Peyer's patch (tissue), 4 donors: ENCODE measurements at regions not wholly inside any gene's neighbourhood (a gene's known extent, or its start where the extent isn't known, plus 50 kb on each side); places are given as distances from the start of the nearest gene placed in this dataset.

Source experiments
- DNase-seq, 3 donors: peaks; one replicate each; pipeline ENCODE4 v3.0.0-alpha.2; 2017 to 2019
- H3K27ac ChIP-seq, 4 donors: fragments of 200-600 bp; sonication (generic); one replicate each; pipeline ENCODE4 v1.5.1; 2016 to 2019
- H3K27me3 ChIP-seq, 2 donors: fragments of 200-600 bp; sonication (generic); one replicate each; pipeline ENCODE4 v1.5.1; 2019
- H3K36me3 ChIP-seq, 3 donors: fragments of 200-600 bp; sonication (generic); one replicate each; pipeline ENCODE4 v1.5.1; 2016 to 2019
- H3K4me1 ChIP-seq, 4 donors: fragments of 200-600 bp; sonication (generic); one replicate each; pipeline ENCODE4 v1.5.1; 2016 to 2019
- H3K4me3 ChIP-seq, 4 donors: fragments of 200-600 bp; sonication (generic); 1 replicate in 3 of 4; 2 replicates in 1 of 4; pipeline ENCODE4 v1.5.1; 2016 to 2019; ENCODE audit warnings: mild to moderate bottlenecking in 1 of 4
- H3K9me3 ChIP-seq, 4 donors: fragments of 200-600 bp; sonication (generic); one replicate each; pipeline ENCODE4 v1.5.1; 2016 to 2019; ENCODE audit warnings: mild to moderate bottlenecking in 1 of 4
- POLR2A ChIP-seq, 2 donors: fragments of 450-650 bp; IDR thresholded peaks; one replicate each; pipeline ENCODE4 v1.5.1; 2017; ENCODE audit warnings: antibody characterized with exemption in 2 of 2, mild to moderate bottlenecking in 2 of 2, moderate library complexity in 2 of 2
- TF ChIP-seq, protein P1 (sequence below), 6 experiments: fragments of 450-650 bp in 4 of 6; fragments of 200-600 bp in 2 of 6; sonication (generic) in 1 of 6; IDR thresholded peaks; one replicate each; pipeline ENCODE4 v1.5.1; 2017 to 2019; ENCODE audit warnings: antibody characterized with exemption in 6 of 6, mild to moderate bottlenecking in 3 of 6, moderate library complexity in 1 of 6

GRCh38 chr10:89142590-89142989 lies 64.5 kb downstream of the CH25H start:
- no peaks in the 10 kb centered on the region for H3K9me3 ChIP-seq
- TF ChIP-seq, protein P1, sequence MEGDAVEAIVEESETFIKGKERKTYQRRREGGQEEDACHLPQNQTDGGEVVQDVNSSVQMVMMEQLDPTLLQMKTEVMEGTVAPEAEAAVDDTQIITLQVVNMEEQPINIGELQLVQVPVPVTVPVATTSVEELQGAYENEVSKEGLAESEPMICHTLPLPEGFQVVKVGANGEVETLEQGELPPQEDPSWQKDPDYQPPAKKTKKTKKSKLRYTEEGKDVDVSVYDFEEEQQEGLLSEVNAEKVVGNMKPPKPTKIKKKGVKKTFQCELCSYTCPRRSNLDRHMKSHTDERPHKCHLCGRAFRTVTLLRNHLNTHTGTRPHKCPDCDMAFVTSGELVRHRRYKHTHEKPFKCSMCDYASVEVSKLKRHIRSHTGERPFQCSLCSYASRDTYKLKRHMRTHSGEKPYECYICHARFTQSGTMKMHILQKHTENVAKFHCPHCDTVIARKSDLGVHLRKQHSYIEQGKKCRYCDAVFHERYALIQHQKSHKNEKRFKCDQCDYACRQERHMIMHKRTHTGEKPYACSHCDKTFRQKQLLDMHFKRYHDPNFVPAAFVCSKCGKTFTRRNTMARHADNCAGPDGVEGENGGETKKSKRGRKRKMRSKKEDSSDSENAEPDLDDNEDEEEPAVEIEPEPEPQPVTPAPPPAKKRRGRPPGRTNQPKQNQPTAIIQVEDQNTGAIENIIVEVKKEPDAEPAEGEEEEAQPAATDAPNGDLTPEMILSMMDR (IDR thresholded peaks at IDR 0.05), result no peak
- no peak for TF ChIP-seq POLR2A (IDR thresholded peaks at IDR 0.05)
- H3K36me3 ChIP-seq, result no peaks in the 10 kb centered on the region
- DNase-seq, result no peak
- H3K4me3 ChIP-seq, result no peak overlapping the region
- H3K27ac ChIP-seq, result no peak overlapping the region
- no peaks in the 10 kb centered on the region for H3K4me1 ChIP-seq
- no peaks in the 10 kb centered on the region for H3K27me3 ChIP-seq

DNA sequence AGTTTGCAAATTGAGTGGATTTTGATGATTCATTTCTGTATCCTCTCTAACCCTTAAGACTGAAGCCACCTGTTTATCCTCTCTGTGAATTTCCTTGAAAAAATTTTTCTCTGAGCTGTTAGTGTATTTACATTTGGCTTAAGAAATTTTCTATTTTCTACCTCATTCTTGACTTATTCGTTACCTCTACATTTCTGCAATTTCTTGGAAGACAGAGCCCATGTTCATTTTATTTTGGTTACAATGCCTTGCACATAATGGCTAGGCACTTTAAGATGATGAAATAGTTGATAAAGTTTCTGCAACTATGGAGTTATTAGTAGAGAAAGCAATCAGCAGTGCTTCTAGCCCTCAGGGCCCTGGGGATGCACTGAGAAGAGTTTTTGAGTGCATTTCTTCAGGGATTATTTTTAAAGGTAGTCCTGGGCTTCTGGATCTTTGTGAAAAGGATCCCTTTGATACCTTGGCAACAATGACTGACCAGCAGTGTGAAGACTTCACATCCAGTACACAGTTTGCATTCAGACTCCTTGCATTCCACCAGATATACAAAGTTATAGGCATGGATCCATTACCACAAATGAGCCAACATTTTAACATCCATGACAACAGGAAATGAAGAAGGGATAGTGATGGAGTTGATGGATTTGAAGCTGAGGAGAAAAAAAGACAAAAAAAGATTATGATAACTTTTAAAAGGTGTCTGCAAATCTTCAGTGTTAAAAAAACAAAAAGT lies 68.2 kb downstream of the CH25H start:
- DNase-seq, result no peak
- Histone ChIP-seq H3K4me3 (no peak overlapping the region), H3K36me3 (no peaks in the 10 kb centered on the region), H3K27me3 (no peaks in the 10 kb centered on the region), H3K9me3 (no peaks in the 10 kb centered on the region), H3K4me1 (no peaks in the 10 kb centered on the region), H3K27ac (no peak overlapping the region)
- no peak for TF ChIP-seq POLR2A (IDR thresholded peaks at IDR 0.05)
- TF ChIP-seq, protein P1 (IDR thresholded peaks at IDR 0.05), result no peak

GRCh38 chr10:89134963-89135362 lies 72.2 kb downstream of the CH25H start:
- Histone ChIP-seq H3K27me3 (no peaks in the 10 kb centered on the region), H3K36me3 (no peaks in the 10 kb centered on the region), H3K9me3 (no peaks in the 10 kb centered on the region), H3K27ac (no peak overlapping the region), H3K4me3 (no peak overlapping the region), H3K4me1 (no peaks in the 10 kb centered on the region)
- DNase-seq, result no peak
- no peak for TF ChIP-seq POLR2A (IDR thresholded peaks at IDR 0.05)
- TF ChIP-seq, protein P1 (IDR thresholded peaks at IDR 0.05), result no peak

DNA sequence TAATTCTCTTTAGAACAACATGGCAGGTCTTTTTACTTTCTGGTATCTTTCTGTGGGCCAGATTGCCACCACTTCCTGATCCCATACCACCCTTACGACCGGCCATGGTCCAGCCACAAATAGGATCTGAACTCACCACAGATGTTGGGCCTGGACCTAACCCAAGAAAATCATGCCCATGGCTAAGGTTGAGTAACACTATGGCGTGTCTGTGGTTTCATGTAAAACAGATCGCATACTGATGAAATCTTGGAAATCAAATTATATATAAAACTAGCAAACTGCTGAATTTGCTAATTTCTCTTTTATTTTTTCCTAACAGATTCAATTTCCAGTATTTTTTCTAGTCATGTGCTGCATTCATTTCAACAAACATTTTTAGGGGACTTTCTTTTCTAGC lies 77.2 kb downstream of the CH25H start:
- H3K4me3 ChIP-seq, result no peak overlapping the region
- DNase-seq, result peak in 1 of 3 donors; percentile 45
- no peaks in the 10 kb centered on the region for H3K9me3 ChIP-seq
- no peaks in the 10 kb centered on the region for H3K27me3 ChIP-seq
- H3K36me3 ChIP-seq, result no peaks in the 10 kb centered on the region
- no peaks in the 10 kb centered on the region for H3K4me1 ChIP-seq
- no peak overlapping the region for H3K27ac ChIP-seq
- TF ChIP-seq, protein P1 (IDR thresholded peaks at IDR 0.05), result no peak
- no peak for TF ChIP-seq POLR2A (IDR thresholded peaks at IDR 0.05)

GRCh38 chr10:89122433-89123051 lies 84.6 kb downstream of the CH25H start:
- peak overlapping the region in 2 of 4 donors; percentile 24 to 40 for H3K27ac ChIP-seq
- TF ChIP-seq, protein P1 (IDR thresholded peaks at IDR 0.05), result no peak
- TF ChIP-seq POLR2A (IDR thresholded peaks at IDR 0.05), result no peak
- H3K4me1 ChIP-seq, result no peaks in the 10 kb centered on the region
- H3K4me3 ChIP-seq, result no peak overlapping the region
- no peaks in the 10 kb centered on the region for H3K9me3 ChIP-seq
- DNase-seq, result no peak
- no peaks in the 10 kb centered on the region for H3K36me3 ChIP-seq
- no peaks in the 10 kb centered on the region for H3K27me3 ChIP-seq
